ENCODE measurements at regions not wholly inside any gene's neighbourhood (a gene's known extent, or its start where the extent isn't known, plus 50 kb on each side); places are given as distances from the start of the nearest gene placed in this dataset.

- H3K9me3 Mint-ChIP-seq = no peaks in the 10 kb centered on the region
- no peak overlapping the region for H3K27ac ChIP-seq (ENCODE audit: low read depth, low read length)
- no peak for TF ChIP-seq CTCF (conservative IDR thresholded peaks at IDR 0.05)
- H3K27me3 Mint-ChIP-seq (ENCODE audit: insufficient read depth) = peaks cover 2% of the 10 kb centered on the region
- H3K36me3 ChIP-seq (ENCODE audit: control insufficient read depth, insufficient read depth, low read length) = no peaks in the 10 kb centered on the region
- no peak overlapping the region for H3K9ac ChIP-seq (ENCODE audit: extremely low read depth, low read length, poor library complexity, severe bottlenecking)
- DNase-seq = no peak
- no peaks in the 10 kb centered on the region for H3K4me1 ChIP-seq (ENCODE audit: control insufficient read depth, insufficient read depth, low read length)
- H3K9me3 ChIP-seq (ENCODE audit: control insufficient read depth, low read length) = no peaks in the 10 kb centered on the region
- H3K4me1 Mint-ChIP-seq = peaks cover 5% of the 10 kb centered on the region
- H3K36me3 Mint-ChIP-seq (ENCODE audit: low read depth) = no peaks in the 10 kb centered on the region
- no peak overlapping the region for H3K27ac Mint-ChIP-seq
- H3K27me3 ChIP-seq (ENCODE audit: control insufficient read depth, insufficient read depth, low read length, poor library complexity, severe bottlenecking) = no peaks in the 10 kb centered on the region
- no peak overlapping the region for H3K4me3 ChIP-seq (ENCODE audit: low read length)
- WGBS, 2 experiments (ENCODE audit: insufficient coverage in 1 of 2, insufficient read length in 1 of 2) = 91 to 92% methylated on average over 4 to 9 of the region's 9 CpGs
- H3K4me3 Mint-ChIP-seq = no peak overlapping the region
Measured at GRCh38 chr6:139580592-139581484, 206.4 kb upstream of the CITED2 start.

GRCh38 chr6:139577763-139578604, 203.5 kb upstream of the CITED2 start:
- no peak overlapping the region for H3K27ac Mint-ChIP-seq
- H3K36me3 Mint-ChIP-seq (ENCODE audit: low read depth) = no peaks in the 10 kb centered on the region
- 84 to 94% methylated on average over 4 to 7 of the region's 7 CpGs for WGBS, 2 experiments (ENCODE audit: insufficient coverage in 1 of 2, insufficient read length in 1 of 2)
- Histone ChIP-seq H3K27me3 (ENCODE audit: control insufficient read depth, insufficient read depth, low read length, poor library complexity, severe bottlenecking) (no peaks in the 10 kb centered on the region), H3K4me1 (ENCODE audit: control insufficient read depth, insufficient read depth, low read length) (no peaks in the 10 kb centered on the region), H3K4me3 (ENCODE audit: low read length) (no peak overlapping the region), H3K36me3 (ENCODE audit: control insufficient read depth, insufficient read depth, low read length) (no peaks in the 10 kb centered on the region), H3K27ac (ENCODE audit: low read depth, low read length) (peak overlapping the region; percentile 73), H3K9me3 (ENCODE audit: control insufficient read depth, low read length) (no peaks in the 10 kb centered on the region), H3K9ac (ENCODE audit: extremely low read depth, low read length, poor library complexity, severe bottlenecking) (no peak overlapping the region)
- no peak for TF ChIP-seq CTCF (conservative IDR thresholded peaks at IDR 0.05)
- H3K4me3 Mint-ChIP-seq = no peak overlapping the region
- H3K27me3 Mint-ChIP-seq (ENCODE audit: insufficient read depth) = peaks cover 2% of the 10 kb centered on the region
- H3K9me3 Mint-ChIP-seq = no peaks in the 10 kb centered on the region
- DNase-seq = no peak
- peaks cover 5% of the 10 kb centered on the region for H3K4me1 Mint-ChIP-seq

- Mint-ChIP-seq H3K27me3 (ENCODE audit: insufficient read depth) (peaks cover 2% of the 10 kb centered on the region), H3K4me1 (peaks cover 5% of the 10 kb centered on the region), H3K36me3 (ENCODE audit: low read depth) (no peaks in the 10 kb centered on the region), H3K4me3 (no peak overlapping the region), H3K9me3 (no peaks in the 10 kb centered on the region), H3K27ac (no peak overlapping the region)
- Histone ChIP-seq H3K4me1 (ENCODE audit: control insufficient read depth, insufficient read depth, low read length) (no peaks in the 10 kb centered on the region), H3K9ac (ENCODE audit: extremely low read depth, low read length, poor library complexity, severe bottlenecking) (no peak overlapping the region), H3K27ac (ENCODE audit: low read depth, low read length) (peak overlapping the region; percentile 73), H3K36me3 (ENCODE audit: control insufficient read depth, insufficient read depth, low read length) (no peaks in the 10 kb centered on the region), H3K9me3 (ENCODE audit: control insufficient read depth, low read length) (no peaks in the 10 kb centered on the region), H3K27me3 (ENCODE audit: control insufficient read depth, insufficient read depth, low read length, poor library complexity, severe bottlenecking) (no peaks in the 10 kb centered on the region), H3K4me3 (ENCODE audit: low read length) (no peak overlapping the region)
- no peak for TF ChIP-seq CTCF (conservative IDR thresholded peaks at IDR 0.05)
- 91 to 97% methylated on average over 3 to 5 of the region's 5 CpGs for whole genome bisulfite sequencing, 2 experiments (ENCODE audit: insufficient coverage in 1 of 2, insufficient read length in 1 of 2)
- no peak for DNase-seq
Measured at GRCh38 chr6:139577124-139577762, 202.8 kb upstream of the CITED2 start.

All from endodermal cell (in vitro differentiated cells).